GM18517 (cell line): ENCODE measurements at regions not wholly inside any gene's neighbourhood (a gene's known extent, or its start where the extent isn't known, plus 50 kb on each side); places are given as distances from the start of the nearest gene placed in this dataset.
"Not testable (repeated sequence)": the region's sequence is repeated elsewhere in the genome, so short reads cannot be mapped to it uniquely, and the experiment has no call there.

Source experiments
- ATAC-seq: cut with Tn5 transposase; IDR thresholded peaks from one replicate; pipeline ENCODE4 v1.9.1; 2021; ENCODE audit warnings: mild to moderate bottlenecking, moderate library complexity; ENCODE audit not compliant: unreplicated experiment

DNA sequence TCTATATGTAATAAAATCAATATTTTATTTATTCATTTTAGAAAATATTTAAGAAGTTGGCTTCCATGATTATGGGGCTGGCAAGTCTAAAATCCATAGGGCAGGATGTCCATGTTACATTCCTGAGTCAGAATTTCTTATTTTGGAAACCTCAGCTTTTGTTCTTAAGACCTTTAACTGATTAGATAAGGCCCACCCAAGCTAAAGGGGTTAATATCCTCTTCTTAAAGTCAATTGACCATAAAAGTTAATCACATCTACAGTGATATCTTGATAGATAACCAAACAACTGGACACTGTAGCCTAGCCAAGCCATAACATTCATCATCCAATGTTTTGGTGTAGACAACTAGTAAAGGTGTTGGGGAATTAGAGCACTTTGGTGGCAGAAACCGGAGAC is 1035.4 kb upstream of the ZEB2 start:
- ATAC-seq = no peak

DNA sequence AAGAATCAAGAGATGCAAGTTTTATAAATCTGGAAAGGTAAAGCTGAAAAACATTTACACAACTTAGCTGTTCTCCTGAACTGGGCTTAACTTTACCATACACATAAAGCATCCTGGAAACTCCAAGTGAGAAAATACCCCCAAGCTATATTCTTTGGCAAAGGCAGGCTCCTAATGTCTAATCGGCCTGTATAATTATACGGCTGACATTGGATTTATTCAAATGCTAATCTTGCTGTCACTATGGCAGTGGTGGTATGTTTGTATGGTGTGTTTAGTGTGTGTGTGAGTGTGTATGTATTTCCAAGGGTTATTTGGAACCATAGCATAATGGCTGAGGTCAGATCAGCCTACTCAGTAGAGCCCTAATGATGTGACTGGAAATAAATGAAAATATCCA is 1031.8 kb upstream of the ZEB2 start:
- ATAC-seq = no peak

DNA sequence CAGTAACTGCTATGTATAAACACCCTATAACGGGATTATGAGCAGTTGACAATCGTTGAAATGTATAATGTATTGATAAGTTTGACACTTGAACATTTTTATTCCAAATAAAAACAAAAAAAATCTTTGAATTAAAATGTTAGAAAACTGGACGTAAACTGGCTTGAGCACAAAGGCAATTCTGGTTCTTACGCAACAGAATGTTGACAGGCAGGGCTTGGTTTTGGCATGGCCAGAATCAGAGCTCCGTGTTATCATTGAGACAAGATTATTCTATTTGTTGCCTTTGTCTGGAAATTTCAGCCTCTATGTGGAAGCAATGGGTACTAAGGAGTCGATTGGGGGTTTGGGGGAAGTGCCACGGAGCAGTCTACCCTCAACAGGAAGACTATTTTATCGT is 1028.6 kb upstream of the ZEB2 start:
- no peak for ATAC-seq

DNA sequence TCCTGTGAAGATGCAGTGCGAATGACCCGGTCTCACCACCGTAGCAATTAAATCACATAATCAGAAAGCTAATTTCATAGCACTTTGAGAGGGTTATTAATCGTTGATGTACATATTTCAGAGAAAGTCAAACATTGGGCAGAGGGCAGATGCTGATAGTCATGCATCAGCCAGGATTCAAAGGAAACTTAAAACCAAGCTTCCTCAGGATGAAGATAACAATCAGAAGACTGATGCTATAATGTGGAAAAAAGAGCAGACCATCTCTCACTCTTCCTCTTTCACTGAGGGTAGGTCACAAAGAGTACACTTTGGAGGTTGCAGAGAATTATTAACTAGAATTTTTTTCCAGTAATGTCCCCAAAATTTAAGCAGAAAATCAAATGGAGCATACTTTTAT is 1027.7 kb upstream of the ZEB2 start:
- no peak for ATAC-seq

DNA sequence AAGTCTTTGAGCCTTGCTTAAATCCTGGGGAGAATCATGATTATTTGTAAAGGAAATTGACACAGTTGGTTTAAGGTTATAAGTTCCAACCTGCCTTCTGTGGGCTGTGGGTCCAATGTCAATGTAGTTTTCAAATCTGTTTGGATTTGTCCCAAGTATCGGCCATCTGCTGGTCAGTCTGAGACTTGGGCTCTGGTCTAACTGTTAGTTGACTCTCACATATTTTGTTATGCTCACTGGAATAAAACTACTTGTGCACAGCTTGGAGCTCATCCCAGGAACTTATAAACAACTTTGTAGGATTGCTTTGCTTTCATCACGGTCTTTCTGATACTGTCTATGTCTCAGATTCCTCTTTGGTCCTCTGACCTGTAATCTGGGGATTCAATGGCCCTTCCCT is 1026.2 kb upstream of the ZEB2 start:
- no peak for ATAC-seq

DNA sequence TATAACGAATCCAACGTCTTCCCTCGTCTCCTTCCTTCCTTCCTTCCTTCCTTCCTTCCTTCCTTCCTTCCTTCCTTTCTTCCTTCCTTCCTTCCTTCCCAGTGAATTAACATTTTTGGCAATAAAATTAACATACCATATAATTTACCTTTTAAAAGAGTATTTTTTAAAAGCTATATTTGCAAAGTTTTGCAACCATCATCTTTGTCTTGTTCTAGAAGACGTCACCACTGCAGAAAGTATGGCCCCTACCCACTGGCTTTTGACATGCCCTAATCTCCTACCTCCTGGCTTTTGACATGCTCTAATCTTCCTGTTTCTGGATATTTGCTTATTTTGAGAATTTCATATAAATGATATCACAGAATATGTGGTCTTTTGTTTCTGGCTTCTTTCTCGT is 1023.9 kb upstream of the ZEB2 start:
- no peak for ATAC-seq

DNA sequence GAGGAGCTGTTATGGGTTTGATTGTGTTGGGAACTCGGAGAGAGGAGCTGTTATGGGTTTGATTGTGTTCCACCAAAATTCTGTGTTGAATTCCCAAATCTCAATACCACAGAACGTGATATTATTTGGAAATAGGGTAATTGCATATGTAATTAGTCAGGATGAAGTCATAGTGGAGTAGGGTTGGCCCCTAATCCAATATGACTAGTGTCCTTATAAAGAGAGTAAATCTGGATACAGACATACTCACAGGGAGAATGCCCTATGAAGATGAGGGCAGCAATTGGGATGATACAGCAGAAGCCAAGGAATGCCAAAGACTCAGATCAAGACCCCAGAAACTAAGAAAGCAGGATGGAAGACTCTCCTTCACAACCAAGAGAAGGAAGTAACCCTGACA is 1023.2 kb upstream of the ZEB2 start:
- no peak for ATAC-seq

DNA sequence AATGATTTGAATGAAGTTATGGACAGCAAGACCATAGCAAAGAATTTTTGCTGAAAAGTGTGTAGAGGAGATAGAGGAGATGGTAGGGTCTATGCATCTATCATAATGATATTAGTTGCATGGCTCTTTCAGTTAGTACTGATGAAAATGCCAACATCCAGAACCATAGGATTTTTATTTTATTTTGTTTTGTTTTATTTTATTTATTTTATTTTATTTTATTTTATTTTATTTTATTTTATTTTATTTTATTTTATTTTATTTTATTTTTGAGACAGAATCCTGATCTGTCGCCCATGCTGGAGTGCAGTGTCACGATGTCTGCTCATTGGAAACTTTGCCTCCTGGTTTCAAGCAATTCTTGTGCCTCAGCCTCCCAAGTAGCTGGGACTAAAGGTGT is 1021.1 kb upstream of the ZEB2 start:
- no peak for ATAC-seq

DNA sequence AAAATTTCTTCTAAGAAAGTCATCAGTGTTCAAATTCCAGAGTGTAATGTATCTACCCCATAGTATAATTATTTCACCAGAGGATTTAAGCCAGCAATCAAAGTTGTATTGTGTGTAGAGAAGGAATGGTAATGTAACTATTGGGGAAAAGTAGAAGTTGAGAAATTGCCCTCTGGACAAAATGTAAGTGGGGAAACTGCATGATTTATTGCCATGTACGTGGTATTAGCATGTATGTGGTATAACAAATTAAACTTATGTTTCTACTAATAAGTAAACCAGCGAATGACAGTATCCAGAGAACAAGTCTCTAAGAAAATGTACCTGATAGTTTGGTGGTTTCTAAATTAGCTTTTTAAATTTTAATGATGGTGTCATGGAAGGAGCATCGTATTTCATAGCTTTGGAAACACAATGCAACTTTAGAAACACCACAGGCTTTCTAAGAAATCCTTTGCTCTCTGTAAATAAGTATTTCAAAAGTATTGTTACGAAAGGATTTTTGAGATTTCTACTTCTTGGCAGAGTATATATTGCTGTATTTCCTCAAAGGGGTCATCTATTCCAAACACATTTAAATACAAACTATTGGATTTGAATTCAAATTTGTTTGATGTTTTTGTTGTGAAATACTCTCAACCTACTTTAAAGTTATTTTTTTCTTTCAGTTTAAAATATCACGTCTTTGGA is 1018.9 kb upstream of the ZEB2 start:
- ATAC-seq = no peak

DNA sequence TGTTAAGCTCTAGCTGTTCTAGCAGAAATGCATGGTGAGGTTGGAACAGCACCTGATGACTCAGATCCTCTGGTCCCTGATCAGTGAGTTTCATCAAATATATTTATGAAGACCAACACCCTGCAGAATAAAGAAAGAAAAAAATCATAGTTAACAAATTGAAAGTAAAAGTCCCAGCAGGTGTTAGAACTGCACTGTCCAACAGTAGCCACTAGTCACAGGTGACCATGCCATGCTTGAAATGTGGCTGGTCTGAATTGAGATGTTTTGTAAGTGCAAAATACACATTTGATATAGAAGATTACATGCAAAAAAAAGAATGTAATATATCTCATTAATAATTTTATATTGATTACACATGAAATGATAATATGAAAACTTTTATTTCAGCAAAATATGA is 1010.7 kb upstream of the ZEB2 start:
- ATAC-seq = no peak

DNA sequence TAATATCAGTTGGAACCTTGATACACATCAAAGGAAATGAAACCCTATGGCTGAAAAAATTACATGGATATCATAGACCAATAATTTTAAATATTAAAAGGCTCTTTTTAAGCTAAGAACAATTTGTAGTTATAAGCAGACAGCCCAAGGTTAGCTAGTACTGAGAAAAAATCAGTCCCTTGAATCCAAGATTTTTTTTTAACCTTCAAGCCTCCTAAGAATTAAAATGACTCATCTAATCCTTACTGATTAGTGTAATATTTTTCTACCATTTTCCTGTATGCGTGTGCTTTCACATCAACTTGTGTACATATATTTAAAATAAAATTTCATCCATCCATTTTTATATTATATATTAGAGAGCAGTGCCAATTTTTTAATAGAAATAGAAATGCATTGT is 1004.9 kb upstream of the ZEB2 start:
- ATAC-seq = no peak

DNA sequence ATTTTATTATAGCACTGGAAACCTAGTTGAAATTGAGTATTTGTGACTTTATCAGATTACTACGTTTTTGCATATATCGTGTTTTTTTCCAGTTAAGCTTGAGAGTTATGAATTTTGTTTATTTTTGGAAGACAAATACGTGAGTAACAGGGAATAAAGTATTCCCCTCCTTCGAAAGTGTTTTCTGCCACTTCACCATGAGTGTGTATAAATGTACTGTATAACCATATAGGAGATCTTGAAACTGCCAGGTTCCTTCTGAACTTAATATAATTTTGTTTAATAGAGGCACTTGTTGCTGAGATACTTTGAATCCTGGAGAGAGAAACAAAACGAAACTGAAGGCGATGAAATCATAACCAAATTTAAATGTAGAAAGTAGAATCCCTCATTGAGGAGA is 1004.4 kb upstream of the ZEB2 start:
- no peak for ATAC-seq

DNA sequence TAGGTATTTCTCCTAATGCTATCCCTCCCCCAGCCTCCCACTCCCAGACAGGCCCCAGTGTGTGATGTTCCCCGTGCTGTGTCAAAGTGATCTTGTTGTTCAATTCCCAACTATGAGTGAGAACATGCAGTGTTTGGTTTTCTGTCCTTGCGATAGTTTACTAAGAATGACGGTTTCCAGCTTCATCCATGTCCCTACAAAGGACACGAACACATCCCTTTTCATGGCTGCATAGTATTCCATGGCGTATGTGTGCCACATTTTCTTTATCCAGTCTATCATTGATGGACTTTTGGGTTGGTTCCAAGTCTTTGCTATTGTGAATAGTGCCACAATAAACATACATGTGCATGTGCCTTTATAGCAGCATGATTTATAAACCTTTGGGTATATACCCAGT is 999.3 kb upstream of the ZEB2 start:
- not testable (repeated sequence) for ATAC-seq

DNA sequence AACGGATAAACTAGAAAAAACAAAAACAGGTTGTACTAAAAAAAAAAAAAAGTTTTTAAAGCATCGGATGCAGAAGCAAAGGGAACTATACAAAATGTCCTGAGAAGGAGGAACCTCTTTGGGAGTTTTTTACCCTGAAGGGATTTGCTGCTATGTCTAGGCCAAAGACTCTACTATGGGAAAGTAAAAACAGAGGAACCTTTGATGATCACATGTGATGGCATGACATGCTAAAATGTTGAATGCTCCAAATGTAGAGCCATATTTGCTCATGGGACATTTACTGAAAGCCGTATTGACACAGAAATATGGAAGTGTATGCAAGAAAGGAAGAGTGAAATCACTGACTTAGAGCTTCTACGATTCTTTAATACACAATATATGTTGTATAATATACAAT is 992.0 kb upstream of the ZEB2 start:
- ATAC-seq = no peak

DNA sequence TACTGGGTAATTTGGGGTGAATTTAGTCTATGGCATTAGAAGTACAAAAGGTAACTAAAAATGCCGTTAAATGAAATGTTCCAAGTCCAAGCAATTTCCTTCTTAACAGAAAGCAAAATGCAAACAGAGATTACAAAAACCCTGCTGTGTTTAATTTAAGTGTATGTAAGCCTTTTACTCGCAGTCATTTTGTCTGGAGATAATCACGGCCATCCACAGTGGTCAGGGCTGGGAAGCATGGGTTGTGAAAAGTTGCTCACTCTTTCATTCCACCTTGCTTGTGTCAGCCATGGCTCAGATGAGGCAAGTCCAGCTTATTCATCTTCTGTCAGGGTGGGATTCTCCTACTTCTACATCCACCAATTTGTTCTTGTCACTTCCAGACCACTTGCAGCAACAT is 983.6 kb upstream of the ZEB2 start:
- no peak for ATAC-seq

DNA sequence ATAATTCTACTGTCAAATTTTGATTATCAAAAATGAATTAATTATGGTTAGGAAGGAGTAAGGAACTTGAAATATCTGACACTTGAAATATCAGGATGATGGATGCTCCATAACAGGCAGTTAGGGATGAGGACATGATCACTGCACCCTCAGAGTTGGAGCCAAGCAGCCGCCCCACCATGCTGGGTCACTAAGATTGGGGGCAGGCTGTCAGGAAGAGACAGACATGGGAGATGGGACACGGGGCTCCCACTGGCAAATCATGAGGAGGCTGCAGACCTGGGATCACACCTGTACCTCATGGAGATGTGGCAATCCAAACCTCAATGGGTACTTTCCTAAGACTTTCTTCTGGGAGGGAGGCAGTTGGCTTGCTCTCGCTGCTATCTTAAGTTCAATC is 982.0 kb upstream of the ZEB2 start:
- ATAC-seq = no peak

DNA sequence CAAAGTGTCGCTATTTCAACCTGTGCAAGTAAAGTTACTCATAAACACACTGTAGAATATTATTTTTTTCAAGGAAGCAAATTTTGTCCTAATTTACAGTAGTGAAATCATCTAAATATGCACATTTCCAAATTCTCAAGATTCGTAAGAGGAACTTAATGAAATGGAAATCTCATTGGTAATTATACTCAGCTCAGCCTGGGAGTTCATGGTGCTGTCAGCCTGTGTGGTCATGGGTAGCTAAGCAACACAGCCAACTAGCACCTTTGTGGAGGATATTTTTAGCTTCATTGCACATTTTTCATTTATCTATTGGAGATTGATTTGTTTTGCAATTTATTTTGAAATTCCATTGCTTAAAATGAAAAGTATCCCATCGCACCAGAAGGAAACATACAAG is 975.7 kb upstream of the ZEB2 start:
- ATAC-seq = no peak

DNA sequence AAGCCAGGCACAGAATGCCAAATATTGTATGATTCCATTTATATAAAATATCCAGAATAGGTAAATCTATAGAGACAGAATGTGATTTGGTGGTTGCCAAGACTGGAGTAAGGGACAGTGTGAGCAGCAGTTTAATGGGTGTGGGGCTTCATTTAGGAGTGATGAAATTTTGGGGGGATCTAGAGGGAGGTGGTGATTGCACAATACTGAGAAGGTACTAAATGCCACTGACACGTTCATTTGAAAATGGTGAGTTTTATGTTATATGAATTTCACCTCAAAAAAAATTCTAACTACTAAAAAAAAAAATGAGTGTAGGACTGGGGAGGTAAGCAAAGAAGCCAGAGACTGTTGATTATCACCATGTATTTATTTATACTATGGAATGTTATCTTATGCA is 974.5 kb upstream of the ZEB2 start:
- ATAC-seq = no peak

DNA sequence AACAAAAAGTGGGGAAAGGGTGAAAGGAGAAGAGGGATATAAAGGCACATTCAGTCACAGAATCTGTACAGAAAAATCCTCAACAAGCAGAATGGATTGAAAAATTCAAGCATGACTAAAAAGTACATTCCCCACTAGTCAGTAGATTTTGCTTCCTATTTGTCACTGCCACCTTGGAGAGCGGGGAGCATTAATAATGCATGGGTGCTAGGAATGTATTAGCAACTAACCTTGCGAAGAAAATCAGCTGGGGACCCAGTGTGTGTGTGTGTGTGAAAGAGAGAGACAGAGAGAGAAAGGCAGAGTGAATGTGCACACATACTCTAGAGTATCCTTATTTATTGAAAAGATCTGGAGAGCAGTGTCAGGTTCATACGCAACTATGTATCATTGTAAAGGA is 968.7 kb upstream of the ZEB2 start:
- ATAC-seq = no peak

DNA sequence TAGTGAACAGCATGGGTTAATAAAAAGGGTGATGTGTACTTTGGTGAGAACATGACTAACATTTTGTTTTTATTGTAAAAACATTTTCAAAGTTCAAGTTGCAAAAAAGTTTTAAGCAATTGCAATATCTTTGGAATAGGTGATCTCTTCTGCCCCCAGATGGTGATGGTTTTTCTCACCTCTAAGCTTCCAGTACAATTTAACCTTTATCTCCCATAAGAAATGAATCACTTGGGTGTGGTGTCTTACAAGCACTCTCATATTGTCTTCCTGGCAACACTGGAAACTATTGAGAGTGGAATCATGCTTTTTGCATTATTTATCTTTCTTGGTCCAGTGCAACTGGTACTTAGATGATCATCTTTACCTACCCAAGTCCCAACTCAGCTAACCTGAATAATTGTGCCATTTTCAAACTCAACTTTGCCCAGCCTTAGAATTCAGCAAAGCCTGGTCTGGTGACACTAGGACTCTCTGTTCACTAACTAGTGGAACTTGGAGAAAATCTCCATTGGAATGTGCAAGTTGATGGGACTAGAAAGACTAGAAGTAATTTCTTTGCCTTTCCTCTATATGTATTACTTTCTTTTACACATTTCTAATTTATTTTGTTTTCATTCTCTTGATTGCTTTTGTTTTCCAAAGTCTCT is 964.7 kb upstream of the ZEB2 start:
- ATAC-seq = no peak

DNA sequence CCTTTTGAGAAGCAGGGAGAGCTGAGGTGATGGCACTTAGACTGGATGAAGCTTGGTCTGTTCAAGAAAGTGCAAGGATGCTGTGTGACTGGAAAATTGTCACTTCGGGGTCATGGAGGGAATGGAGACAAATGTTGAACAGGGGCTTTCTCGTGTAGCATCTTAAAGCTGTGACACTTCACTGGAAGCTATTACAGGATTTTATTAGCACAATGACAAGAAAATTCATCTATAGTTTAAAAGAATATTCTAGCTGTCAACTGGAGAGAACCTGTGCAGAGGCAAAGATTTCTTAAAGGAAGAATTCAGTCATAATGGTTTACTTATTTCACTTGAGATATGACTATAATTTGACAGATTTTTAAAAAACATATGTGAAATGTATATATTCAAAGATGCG is 963.9 kb upstream of the ZEB2 start:
- ATAC-seq = no peak

DNA sequence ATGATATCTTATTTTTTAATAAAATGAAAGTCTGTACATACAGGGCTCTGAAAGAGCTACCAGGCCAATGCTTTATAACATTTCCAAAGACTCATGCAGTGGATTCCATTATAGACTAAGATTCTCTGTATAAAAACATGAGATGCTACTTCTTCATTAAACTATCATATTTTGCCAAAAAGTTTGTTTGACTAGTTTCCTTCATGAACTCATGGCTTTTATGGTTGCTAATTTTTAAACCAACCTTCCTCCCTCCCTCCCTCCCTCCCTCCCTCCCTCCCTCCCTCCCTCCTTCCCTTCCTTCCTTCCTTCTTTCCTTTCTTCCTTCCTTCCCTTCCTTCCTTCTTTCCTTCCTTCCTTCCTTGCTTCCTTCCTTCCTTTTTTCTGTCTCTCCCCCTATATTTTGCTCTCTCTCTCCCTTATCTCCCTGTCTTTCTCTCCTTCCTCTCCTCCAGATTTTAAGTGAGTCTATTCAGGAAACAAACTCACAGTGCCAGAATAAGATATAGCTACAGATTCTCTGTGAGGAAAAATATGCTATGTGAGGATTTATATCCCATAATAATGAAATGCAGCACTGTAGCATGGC is 961.5 kb upstream of the ZEB2 start:
- no peak for ATAC-seq

DNA sequence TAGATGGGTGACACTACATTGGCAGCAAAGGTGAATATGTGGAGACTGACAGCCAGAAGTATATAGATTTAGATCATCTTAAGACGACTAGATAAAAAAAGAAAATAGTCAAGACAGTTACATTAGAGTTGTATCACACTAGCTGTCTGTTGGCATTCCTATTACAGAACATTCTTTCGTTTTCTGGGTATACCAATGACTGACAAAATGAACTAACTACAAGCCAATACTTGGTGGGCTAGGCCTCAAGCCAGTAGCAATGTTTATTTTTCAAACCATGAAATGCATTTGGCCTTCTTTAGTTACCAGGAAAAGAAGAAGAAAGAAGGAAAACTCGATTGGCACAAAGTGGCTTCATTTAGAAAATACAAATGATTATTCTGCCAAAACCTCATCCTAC is 944.9 kb upstream of the ZEB2 start:
- no peak for ATAC-seq
